Activated T-cell treated with anti-CD3 and anti-CD28 coated beads, Interleukin-2, amount 50 U/mL, for 72 hours (primary cell): ENCODE measurements at regions not wholly inside any gene's neighbourhood (a gene's known extent, or its start where the extent isn't known, plus 50 kb on each side); places are given as distances from the start of the nearest gene placed in this dataset.
"Not testable (repeated sequence)": the region's sequence is repeated elsewhere in the genome, so short reads cannot be mapped to it uniquely, and the experiment has no call there.

Experiments used
- ATAC-seq, 2 donors: fragments of 150-1000 bp; cut with Tn5 transposase; replicated peaks in 1 of 2; 2 replicates each; pipeline ENCODE4 v1.10.0; 2021; ENCODE audit warnings: moderate library complexity in 2 of 2, mild to moderate bottlenecking in 1 of 2
- DNase-seq, 2 donors: peaks; one replicate each; pipeline ENCODE4 v3.0.0; 2021 to 2022; ENCODE audit warnings: mixed read lengths in 1 of 2
- H3K27ac Mint-ChIP-seq: one replicate; pipeline ENCODE4 v1.8.0; 2022; ENCODE audit warnings: mild to moderate bottlenecking, moderate library complexity, mixed read lengths
- H3K27me3 Mint-ChIP-seq: one replicate; pipeline ENCODE4 v1.8.0; 2022; ENCODE audit warnings: low read depth, mixed read lengths
- H3K36me3 Mint-ChIP-seq, 2 donors: one replicate each; pipeline ENCODE4 v1.8.0; 2022; ENCODE audit warnings: mixed read lengths in 2 of 2, mild to moderate bottlenecking in 1 of 2; ENCODE audit not compliant: insufficient read depth in 2 of 2
- H3K4me1 Mint-ChIP-seq: one replicate; pipeline ENCODE4 v1.8.0; 2022; ENCODE audit warnings: low read depth, mixed read lengths
- H3K4me3 Mint-ChIP-seq, 2 donors: one replicate each; pipeline ENCODE4 v1.8.0; 2022; ENCODE audit warnings: mild to moderate bottlenecking in 2 of 2, mixed read lengths in 2 of 2, moderate library complexity in 2 of 2
- H3K9me3 Mint-ChIP-seq, 2 donors: one replicate each; pipeline ENCODE4 v1.8.0; 2022; ENCODE audit warnings: mixed read lengths in 2 of 2

GRCh38 chr10:85333594-85333993 lies 1005.2 kb downstream of the CCSER2 start:
- Mint-ChIP-seq H3K27me3 (no peaks in the 10 kb centered on the region), H3K4me3 (no peak overlapping the region), H3K9me3 (peaks cover 0 to 2% of the 10 kb centered on the region in 2 donors), H3K4me1 (no peaks in the 10 kb centered on the region), H3K27ac (no peak overlapping the region), H3K36me3 (no peaks in the 10 kb centered on the region)
- DNase-seq (no peak), ATAC-seq (no peak)

- Mint-ChIP-seq H3K4me3 (no peak overlapping the region), H3K9me3 (no peaks in the 10 kb centered on the region), H3K4me1 (no peaks in the 10 kb centered on the region), H3K27ac (no peak overlapping the region), H3K36me3 (no peaks in the 10 kb centered on the region), H3K27me3 (no peaks in the 10 kb centered on the region)
- no peak for DNase-seq
- no peak for ATAC-seq
These were observed 1004.2 kb downstream of the GRID1 start for GRCh38 chr10:85362401-85362800.

- Mint-ChIP-seq H3K27ac (no peak overlapping the region), H3K4me3 (no peak overlapping the region), H3K4me1 (no peaks in the 10 kb centered on the region), H3K36me3 (no peaks in the 10 kb centered on the region), H3K27me3 (peaks cover 8% of the 10 kb centered on the region), H3K9me3 (peaks cover 0 to 3% of the 10 kb centered on the region in 2 donors)
- DNase-seq (no peak), ATAC-seq (no peak)
These were observed 989.4 kb downstream of the GRID1 start for GRCh38 chr10:85377029-85377806.

- no peak for ATAC-seq
- no peak overlapping the region for H3K27ac Mint-ChIP-seq
- H3K36me3 Mint-ChIP-seq = no peaks in the 10 kb centered on the region
- no peaks in the 10 kb centered on the region for H3K4me1 Mint-ChIP-seq
- H3K9me3 Mint-ChIP-seq = peaks cover 0 to 4% of the 10 kb centered on the region in 2 donors
- H3K4me3 Mint-ChIP-seq = no peak overlapping the region
- no peak for DNase-seq
- H3K27me3 Mint-ChIP-seq = peaks cover 8% of the 10 kb centered on the region
These were observed 987.3 kb downstream of the GRID1 start for GRCh38 chr10:85379338-85379737.

GRCh38 chr10:85400981-85401695 lies 965.5 kb downstream of the GRID1 start:
- Mint-ChIP-seq H3K9me3 (peaks cover 3% of the 10 kb centered on the region in 2 donors), H3K36me3 (peaks cover 0 to 2% of the 10 kb centered on the region in 2 donors), H3K4me1 (no peaks in the 10 kb centered on the region), H3K27ac (no peak overlapping the region), H3K27me3 (no peaks in the 10 kb centered on the region), H3K4me3 (no peak overlapping the region)
- ATAC-seq (no peak), DNase-seq (no peak)

- ATAC-seq (no peak), DNase-seq (no peak)
- Mint-ChIP-seq H3K9me3 (peaks cover 3% of the 10 kb centered on the region in 2 donors), H3K36me3 (peaks cover 0 to 2% of the 10 kb centered on the region in 2 donors), H3K4me3 (no peak overlapping the region), H3K4me1 (no peaks in the 10 kb centered on the region), H3K27me3 (no peaks in the 10 kb centered on the region), H3K27ac (no peak overlapping the region)
These were observed 964.1 kb downstream of the GRID1 start for GRCh38 chr10:85402541-85402940.

- H3K27ac Mint-ChIP-seq = no peak overlapping the region
These were observed 959.5 kb downstream of the GRID1 start for GRCh38 chr10:85407088-85407487.

GRCh38 chr10:85408388-85408787 lies 958.2 kb downstream of the GRID1 start:
- peaks cover 0 to 2% of the 10 kb centered on the region in 2 donors for H3K36me3 Mint-ChIP-seq
- no peak overlapping the region for H3K27ac Mint-ChIP-seq
- H3K4me1 Mint-ChIP-seq = no peaks in the 10 kb centered on the region
- H3K4me3 Mint-ChIP-seq = no peak overlapping the region
- H3K27me3 Mint-ChIP-seq = no peaks in the 10 kb centered on the region
- peaks cover 3 to 8% of the 10 kb centered on the region in 2 donors for H3K9me3 Mint-ChIP-seq
- ATAC-seq (no peak), DNase-seq (no peak)

More at GRCh38 chr10:85407088-85407487, 959.5 kb downstream of the GRID1 start:
- Mint-ChIP-seq H3K4me3 (no peak overlapping the region), H3K36me3 (peaks cover 0 to 2% of the 10 kb centered on the region in 2 donors), H3K27me3 (no peaks in the 10 kb centered on the region), H3K9me3 (peaks cover 3 to 8% of the 10 kb centered on the region in 2 donors), H3K4me1 (no peaks in the 10 kb centered on the region)
- no peak for DNase-seq
- no peak for ATAC-seq

GRCh38 chr10:85410586-85410985 lies 956.0 kb downstream of the GRID1 start:
- ATAC-seq, H3K4me3 Mint-ChIP-seq, H3K9me3 Mint-ChIP-seq, DNase-seq, H3K27ac Mint-ChIP-seq, H3K36me3 Mint-ChIP-seq, H3K27me3 Mint-ChIP-seq, H3K4me1 Mint-ChIP-seq: not testable (repeated sequence)

- no peaks in the 10 kb centered on the region for H3K4me1 Mint-ChIP-seq
- no peak overlapping the region for H3K27ac Mint-ChIP-seq
These were observed 953.0 kb downstream of the GRID1 start for GRCh38 chr10:85413570-85413969.

GRCh38 chr10:85420501-85421191 lies 945.9 kb downstream of the GRID1 start:
- H3K36me3 Mint-ChIP-seq = no peaks in the 10 kb centered on the region
- H3K4me1 Mint-ChIP-seq = no peaks in the 10 kb centered on the region
- no peak overlapping the region for H3K4me3 Mint-ChIP-seq
- H3K27ac Mint-ChIP-seq = no peak overlapping the region
- ATAC-seq = no peak
- no peaks in the 10 kb centered on the region for H3K27me3 Mint-ChIP-seq
- DNase-seq = no peak
- peaks cover 0 to 3% of the 10 kb centered on the region in 2 donors for H3K9me3 Mint-ChIP-seq

More at GRCh38 chr10:85413570-85413969, 953.0 kb downstream of the GRID1 start:
- Mint-ChIP-seq H3K9me3 (peaks cover 6 to 9% of the 10 kb centered on the region in 2 donors), H3K36me3 (no peaks in the 10 kb centered on the region), H3K27me3 (no peaks in the 10 kb centered on the region), H3K4me3 (no peak overlapping the region)
- DNase-seq = no peak
- no peak for ATAC-seq

- no peaks in the 10 kb centered on the region for H3K27me3 Mint-ChIP-seq
- no peak overlapping the region for H3K27ac Mint-ChIP-seq
- H3K4me3 Mint-ChIP-seq = no peak overlapping the region
- no peaks in the 10 kb centered on the region for H3K36me3 Mint-ChIP-seq
- H3K9me3 Mint-ChIP-seq = no peaks in the 10 kb centered on the region
- DNase-seq (no peak), ATAC-seq (no peak)
- H3K4me1 Mint-ChIP-seq = no peaks in the 10 kb centered on the region
These were observed 945.2 kb downstream of the GRID1 start for GRCh38 chr10:85421421-85421820.

- H3K4me1 Mint-ChIP-seq = no peaks in the 10 kb centered on the region
- H3K27me3 Mint-ChIP-seq = no peaks in the 10 kb centered on the region
- no peak overlapping the region for H3K27ac Mint-ChIP-seq
- ATAC-seq (no peak), DNase-seq (no peak)
- no peaks in the 10 kb centered on the region for H3K36me3 Mint-ChIP-seq
- no peaks in the 10 kb centered on the region for H3K9me3 Mint-ChIP-seq
- H3K4me3 Mint-ChIP-seq = no peak overlapping the region
These were observed 937.5 kb downstream of the GRID1 start for GRCh38 chr10:85429126-85429525.
